H9 (cell line): ENCODE measurements at regions not wholly inside any gene's neighbourhood (a gene's known extent, or its start where the extent isn't known, plus 50 kb on each side); places are given as distances from the start of the nearest gene placed in this dataset.

Experiments used
- DNase-seq: peaks from one replicate; pipeline ENCODE4 v3.0.0-alpha.2; 2017
- H2AFZ ChIP-seq: one replicate; pipeline ENCODE4 v1.6.1; 2013; ENCODE audit warnings: mild to moderate bottlenecking, low read length, control low read depth, moderate library complexity
- H2AK5ac ChIP-seq: 2 replicates; pipeline ENCODE4 v1.6.1; 2013; ENCODE audit warnings: low read length, control low read depth, mixed read lengths; ENCODE audit not compliant: insufficient read length
- H2BK120ac ChIP-seq: one replicate; pipeline ENCODE4 v1.6.1; 2013; ENCODE audit warnings: low read depth, mild to moderate bottlenecking, low read length, control low read depth, inconsistent platforms; ENCODE audit not compliant: poor library complexity, severe bottlenecking
- H2BK12ac ChIP-seq: 2 replicates; pipeline ENCODE4 v1.6.1; 2013; ENCODE audit warnings: low read length, control low read depth, mixed read lengths, low read depth; ENCODE audit not compliant: insufficient read length
- H2BK15ac ChIP-seq: 2 replicates; pipeline ENCODE4 v1.6.1; 2013; ENCODE audit warnings: low read depth, low read length, control low read depth
- H2BK20ac ChIP-seq: one replicate; pipeline ENCODE4 v1.6.1; 2013; ENCODE audit warnings: low read depth, mild to moderate bottlenecking, low read length, control low read depth, inconsistent platforms; ENCODE audit not compliant: poor library complexity, severe bottlenecking
- H2BK5ac ChIP-seq: 2 replicates; pipeline ENCODE4 v1.6.1; 2013; ENCODE audit warnings: low read length, control low read depth, mixed read lengths; ENCODE audit not compliant: insufficient read length
- H3K14ac ChIP-seq: 2 replicates; pipeline ENCODE4 v1.6.1; 2013; ENCODE audit warnings: low read length, control low read depth; ENCODE audit not compliant: insufficient read depth
- H3K18ac ChIP-seq: 2 replicates; pipeline ENCODE4 v1.6.1; 2013; ENCODE audit warnings: low read depth, mild to moderate bottlenecking, mixed read lengths, low read length, control low read depth; ENCODE audit not compliant: insufficient read length
- H3K23ac ChIP-seq: 2 replicates; pipeline ENCODE4 v1.6.1; 2013; ENCODE audit warnings: low read length, control low read depth, mixed read lengths, low read depth; ENCODE audit not compliant: insufficient read length
- H3K23me2 ChIP-seq: 2 replicates; pipeline ENCODE4 v1.6.1; 2013; ENCODE audit warnings: low read depth, mild to moderate bottlenecking, mixed read lengths, low read length, control low read depth; ENCODE audit not compliant: insufficient read length, poor library complexity, severe bottlenecking
- H3K27ac ChIP-seq: 2 replicates; pipeline ENCODE4 v1.5.1; 2013; ENCODE audit warnings: low read length, control low read depth, mixed read lengths, low read depth; ENCODE audit not compliant: insufficient read length
- H3K27me3 ChIP-seq: 2 replicates; pipeline ENCODE4 v1.6.1; 2013; ENCODE audit warnings: low read length, control low read depth, inconsistent platforms; ENCODE audit not compliant: insufficient read depth
- H3K4ac ChIP-seq: 2 replicates; pipeline ENCODE4 v1.6.1; 2013; ENCODE audit warnings: low read depth, mild to moderate bottlenecking, control low read depth, inconsistent platforms, low read length, moderate library complexity
- H3K4me1 ChIP-seq: 2 replicates; pipeline ENCODE4 v1.6.1; 2013; ENCODE audit warnings: low read length, control low read depth, inconsistent platforms; ENCODE audit not compliant: insufficient read depth
- H3K4me2 ChIP-seq: 2 replicates; pipeline ENCODE4 v1.6.1; 2013; ENCODE audit warnings: low read length, control low read depth, mixed read lengths; ENCODE audit not compliant: insufficient read length, insufficient read depth
- H3K56ac ChIP-seq: 2 replicates; pipeline ENCODE4 v1.6.1; 2013; ENCODE audit warnings: low read depth, mild to moderate bottlenecking, mixed read lengths, low read length, control low read depth; ENCODE audit not compliant: insufficient read length
- H3K79me1 ChIP-seq: 2 replicates; pipeline ENCODE4 v1.6.1; 2013; ENCODE audit warnings: low read depth, mild to moderate bottlenecking, moderate library complexity, low read length, control low read depth, inconsistent platforms; ENCODE audit not compliant: insufficient read depth, poor library complexity, severe bottlenecking
- H3K79me2 ChIP-seq: 2 replicates; pipeline ENCODE4 v1.6.1; 2013; ENCODE audit warnings: low read length, control low read depth, inconsistent platforms; ENCODE audit not compliant: insufficient read depth
- H3K9ac ChIP-seq: 2 replicates; pipeline ENCODE4 v1.6.1; 2013; ENCODE audit warnings: low read length, control low read depth, mixed read lengths; ENCODE audit not compliant: insufficient read length; ENCODE audit errors: extremely low read depth
- H3K9me3 ChIP-seq: one replicate; pipeline ENCODE4 v1.6.1; 2013; ENCODE audit warnings: low read depth, low read length, inconsistent platforms; ENCODE audit not compliant: control insufficient read depth
- H3T11ph ChIP-seq: one replicate; pipeline ENCODE4 v1.6.1; 2013; ENCODE audit warnings: mild to moderate bottlenecking, low read length, control low read depth, inconsistent platforms
- H4K20me1 ChIP-seq: one replicate; pipeline ENCODE4 v1.6.1; 2013; ENCODE audit not compliant: control insufficient read depth, insufficient read length, insufficient read depth
- H4K5ac ChIP-seq: 2 replicates; pipeline ENCODE4 v1.6.1; 2013; ENCODE audit warnings: low read depth, mild to moderate bottlenecking, mixed read lengths, low read length, control low read depth; ENCODE audit not compliant: insufficient read length
- H4K8ac ChIP-seq: replicated peaks from 2 replicates; pipeline ENCODE4 v1.6.1; 2013; ENCODE audit warnings: low read length, control low read depth, mixed read lengths, low read depth; ENCODE audit not compliant: insufficient read length
- H4K91ac ChIP-seq: 2 replicates; pipeline ENCODE4 v1.6.1; 2013; ENCODE audit warnings: low read depth, mild to moderate bottlenecking, moderate library complexity, mixed read lengths, low read length, control low read depth; ENCODE audit not compliant: insufficient read length
- H3K27ac Mint-ChIP-seq, 3 experiments: 2 replicates in 2 of 3; 3 replicates in 1 of 3; pipeline ENCODE4 v1.8.0; 2020 to 2021; ENCODE audit warnings: mixed read lengths in 3 of 3, mild to moderate bottlenecking in 1 of 3, moderate library complexity in 1 of 3
- H3K27me3 Mint-ChIP-seq: 2 replicates; pipeline ENCODE4 v1.8.0; 2021; ENCODE audit warnings: low read depth, mild to moderate bottlenecking, moderate library complexity, mixed read lengths
- H3K36me3 Mint-ChIP-seq, 3 experiments: 2 replicates in 2 of 3; 3 replicates in 1 of 3; pipeline ENCODE4 v1.8.0; 2020 to 2021; ENCODE audit warnings: low read depth in 3 of 3, mixed read lengths in 3 of 3; ENCODE audit not compliant: insufficient read depth in 1 of 3
- H3K4me1 Mint-ChIP-seq, 2 experiments: 2 replicates each; pipeline ENCODE4 v1.8.0; 2020; ENCODE audit warnings: mixed read lengths in 2 of 2
- H3K4me3 Mint-ChIP-seq, 2 experiments: 2 replicates in 1 of 2; 3 replicates in 1 of 2; pipeline ENCODE4 v1.8.0; 2020 to 2021; ENCODE audit warnings: mild to moderate bottlenecking in 2 of 2, mixed read lengths in 2 of 2, moderate library complexity in 1 of 2
- H3K9me3 Mint-ChIP-seq, 2 experiments: 2 replicates in 1 of 2; 3 replicates in 1 of 2; pipeline ENCODE4 v1.8.0; 2020; ENCODE audit warnings: mild to moderate bottlenecking in 2 of 2, mixed read lengths in 2 of 2, moderate library complexity in 1 of 2
- CTCF ChIP-seq: fragments of 200-600 bp; sonication (generic); conservative IDR thresholded peaks from 3 replicates; pipeline ENCODE4 v1.8.0; 2021; ENCODE audit warnings: antibody characterized with exemption, mild to moderate bottlenecking
- WGBS: extraction: QIAGEN DNeasy Blood & Tissue Kit; methylation state at CpG from one replicate; pipeline ENCODE4 v1.1.7; 2013; ENCODE audit warnings: missing lambda C conversion rate, low lambda C conversion rate, mixed read lengths; ENCODE audit not compliant: insufficient read length; ENCODE audit errors: extremely low coverage; 5-methylcytosine and 5-hydroxymethylcytosine counted together

- no peaks in the 10 kb centered on the region for H3K9me3 Mint-ChIP-seq
- H3K18ac ChIP-seq, result no peak overlapping the region
- no peak overlapping the region for H2BK120ac ChIP-seq
- H3K23me2 ChIP-seq, result no peaks in the 10 kb centered on the region
- no peaks in the 10 kb centered on the region for H3K9me3 ChIP-seq
- H4K8ac ChIP-seq, result no peak overlapping the region
- no peak overlapping the region for H2AK5ac ChIP-seq
- no peak overlapping the region for H3K4me2 ChIP-seq
- TF ChIP-seq CTCF, result no peak
- no peak overlapping the region for H2AFZ ChIP-seq
- no peaks in the 10 kb centered on the region for H4K20me1 ChIP-seq
- no peak overlapping the region for H3K27ac Mint-ChIP-seq
- peaks cover 5 to 13% of the 10 kb centered on the region in 2 experiments for H3K4me1 Mint-ChIP-seq
- H3K27me3 ChIP-seq, result no peaks in the 10 kb centered on the region
- H3K9ac ChIP-seq, result no peak overlapping the region
- H2BK15ac ChIP-seq, result no peak overlapping the region
- no peak overlapping the region for H3T11ph ChIP-seq
- no peak overlapping the region for H3K4me3 Mint-ChIP-seq
- H2BK20ac ChIP-seq, result no peak overlapping the region
- no peaks in the 10 kb centered on the region for H3K79me2 ChIP-seq
- H3K4me1 ChIP-seq, result no peaks in the 10 kb centered on the region
- H3K14ac ChIP-seq, result no peak overlapping the region
- no peak overlapping the region for H2BK12ac ChIP-seq
- H2BK5ac ChIP-seq, result no peak overlapping the region
- H4K91ac ChIP-seq, result no peak overlapping the region
- H3K56ac ChIP-seq, result no peak overlapping the region
- H4K5ac ChIP-seq, result no peak overlapping the region
- no peaks in the 10 kb centered on the region for H3K27me3 Mint-ChIP-seq
- H3K23ac ChIP-seq, result no peak overlapping the region
- WGBS, result no CpG with 5 or more reads among the region's 4 CpGs
- H3K27ac ChIP-seq, result no peak overlapping the region
- H3K79me1 ChIP-seq, result no peaks in the 10 kb centered on the region
- DNase-seq, result no peak
- no peak overlapping the region for H3K4ac ChIP-seq
- H3K36me3 Mint-ChIP-seq, result no peaks in the 10 kb centered on the region
Measured at GRCh38 chr12:67890726-67891258, 98.5 kb upstream of the IFNG-AS1 start.
